A673 (cell line): ENCODE measurements at regions not wholly inside any gene's neighbourhood (a gene's known extent, or its start where the extent isn't known, plus 50 kb on each side); places are given as distances from the start of the nearest gene placed in this dataset.

ENCODE experiments used
- BruUV-seq: library from RNA; stranded (reverse); fragments of 400-500 nt; replicated peaks from 2 replicates; lab custom pipeline; 2021; lab: Mats Ljungman, UMichigan
- CTCF ChIA-PET: fragments of 300-600 bp; sonication (Branson Sonifier 250); formaldehyde crosslinking; loops from one replicate; lab custom pipeline; 2022; ENCODE audit warnings: antibody characterized with exemption; lab: Charles Lee
- POLR2A ChIA-PET: fragments of 300-600 bp; sonication (Branson Sonifier 250); formaldehyde crosslinking; loops from one replicate; lab custom pipeline; 2022; ENCODE audit warnings: antibody characterized with exemption; ENCODE audit not compliant: low non-redundant PET; lab: Charles Lee
- DNase-seq: peaks from one replicate; pipeline ENCODE4 v3.0.0-alpha.2; 2015; ENCODE audit warnings: low spot score
- H3K27ac ChIP-seq: fragments of 200-600 bp; sonication (generic); 2 replicates; pipeline ENCODE4 v1.5.1; 2016; ENCODE audit warnings: mixed run types, low read depth, mild to moderate bottlenecking, mixed read lengths, antibody characterized with exemption, low read length; ENCODE audit not compliant: poor library complexity, severe bottlenecking
- H3K27me3 ChIP-seq: fragments of 200-600 bp; sonication (generic); replicated peaks from 2 replicates; pipeline ENCODE4 v1.6.1; 2017; ENCODE audit warnings: mixed run types, low read depth, mild to moderate bottlenecking, mixed read lengths, antibody characterized with exemption, low read length; ENCODE audit not compliant: insufficient read depth, poor library complexity
- H3K36me3 ChIP-seq: fragments of 200-600 bp; sonication (generic); 2 replicates; pipeline ENCODE4 v1.6.1; 2016; ENCODE audit warnings: mixed run types, mild to moderate bottlenecking, mixed read lengths, antibody characterized with exemption, low read length; ENCODE audit not compliant: insufficient read depth, poor library complexity, severe bottlenecking
- H3K4me1 ChIP-seq: fragments of 200-600 bp; sonication (generic); 2 replicates; pipeline ENCODE4 v1.6.1; 2017; ENCODE audit warnings: mixed run types, mild to moderate bottlenecking, mixed read lengths, antibody characterized with exemption, low read length; ENCODE audit not compliant: insufficient read depth, poor library complexity, severe bottlenecking
- H3K4me3 ChIP-seq: fragments of 200-600 bp; sonication (generic); 2 replicates; pipeline ENCODE4 v1.5.1; 2016; ENCODE audit warnings: low read depth, mixed run types, mild to moderate bottlenecking, mixed read lengths, low read length; ENCODE audit not compliant: poor library complexity, severe bottlenecking
- H3K9me3 ChIP-seq: fragments of 200-600 bp; sonication (generic); 2 replicates; pipeline ENCODE4 v1.6.1; 2016; ENCODE audit warnings: mixed run types, low read depth, mild to moderate bottlenecking, mixed read lengths, antibody characterized with exemption, low read length; ENCODE audit not compliant: poor library complexity, severe bottlenecking
- EZH2 ChIP-seq: fragments of 200-600 bp; sonication (generic); IDR thresholded peaks from 2 replicates; pipeline ENCODE4 v1.6.1; 2017; ENCODE audit warnings: borderline replicate concordance, low read depth, mild to moderate bottlenecking, mixed read lengths, antibody characterized with exemption, low read length; ENCODE audit not compliant: poor library complexity, severe bottlenecking
- intact Hi-C: fragments of 100-400 bp; cut with micrococcal nuclease; formaldehyde crosslinking; loops from one replicate; pipeline ENCODE4 v1.10.0; 2022; ENCODE audit not compliant: unreplicated experiment
- TF ChIP-seq, protein P1 (sequence below): fragments of 300-800, 200-600 bp; sonication (generic); conservative IDR thresholded peaks from 2 replicates; pipeline ENCODE4 v1.5.1; 2017; ENCODE audit warnings: low read depth, mild to moderate bottlenecking, antibody characterized with exemption, low read length, moderate library complexity, mixed read lengths

GRCh38 chr3:25181096-25181495, 247.0 kb upstream of the RARB start:
- no TSS peak for BruUV-seq
- Histone ChIP-seq H3K4me1 (no peaks in the 10 kb centered on the region), H3K36me3 (no peaks in the 10 kb centered on the region), H3K4me3 (no peak overlapping the region), H3K9me3 (no peaks in the 10 kb centered on the region), H3K27me3 (peaks cover 4% of the 10 kb centered on the region), H3K27ac (no peak overlapping the region)
- DNase-seq = no peak
- intact Hi-C loops = no loop called here
- no peak for TF ChIP-seq EZH2
- TF ChIP-seq, protein P1, sequence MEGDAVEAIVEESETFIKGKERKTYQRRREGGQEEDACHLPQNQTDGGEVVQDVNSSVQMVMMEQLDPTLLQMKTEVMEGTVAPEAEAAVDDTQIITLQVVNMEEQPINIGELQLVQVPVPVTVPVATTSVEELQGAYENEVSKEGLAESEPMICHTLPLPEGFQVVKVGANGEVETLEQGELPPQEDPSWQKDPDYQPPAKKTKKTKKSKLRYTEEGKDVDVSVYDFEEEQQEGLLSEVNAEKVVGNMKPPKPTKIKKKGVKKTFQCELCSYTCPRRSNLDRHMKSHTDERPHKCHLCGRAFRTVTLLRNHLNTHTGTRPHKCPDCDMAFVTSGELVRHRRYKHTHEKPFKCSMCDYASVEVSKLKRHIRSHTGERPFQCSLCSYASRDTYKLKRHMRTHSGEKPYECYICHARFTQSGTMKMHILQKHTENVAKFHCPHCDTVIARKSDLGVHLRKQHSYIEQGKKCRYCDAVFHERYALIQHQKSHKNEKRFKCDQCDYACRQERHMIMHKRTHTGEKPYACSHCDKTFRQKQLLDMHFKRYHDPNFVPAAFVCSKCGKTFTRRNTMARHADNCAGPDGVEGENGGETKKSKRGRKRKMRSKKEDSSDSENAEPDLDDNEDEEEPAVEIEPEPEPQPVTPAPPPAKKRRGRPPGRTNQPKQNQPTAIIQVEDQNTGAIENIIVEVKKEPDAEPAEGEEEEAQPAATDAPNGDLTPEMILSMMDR = no peak
- ChIA-PET CTCF (no interaction called here), POLR2A (no interaction called here)

DNA sequence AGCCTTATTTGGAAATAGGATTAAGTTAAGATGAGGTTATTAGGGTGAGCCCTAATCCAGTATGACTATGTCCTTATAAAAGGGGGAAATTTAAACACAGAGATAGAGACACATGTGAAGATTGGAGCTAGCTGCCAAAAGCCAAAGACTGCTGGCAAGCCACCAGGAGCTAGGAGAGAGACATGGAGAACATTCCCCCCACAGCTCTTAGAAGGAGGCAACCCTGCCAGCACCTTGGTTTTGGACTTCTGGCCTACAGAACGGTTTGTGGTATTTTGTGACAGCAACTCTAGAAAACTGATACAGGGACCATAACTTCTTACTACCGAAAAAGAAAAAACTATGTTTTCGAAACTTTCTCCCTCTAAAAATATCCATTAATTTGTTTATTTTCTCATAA, 245.3 kb upstream of the RARB start:
- no peak for TF ChIP-seq EZH2
- TF ChIP-seq, protein P1 = no peak
- Histone ChIP-seq H3K36me3 (no peaks in the 10 kb centered on the region), H3K9me3 (no peaks in the 10 kb centered on the region), H3K27me3 (peaks cover 3% of the 10 kb centered on the region), H3K27ac (no peak overlapping the region), H3K4me3 (no peak overlapping the region), H3K4me1 (no peaks in the 10 kb centered on the region)
- BruUV-seq = no TSS peak
- POLR2A ChIA-PET = no interaction called here
- CTCF ChIA-PET = no interaction called here
- intact Hi-C loops = no loop called here
- no peak for DNase-seq

GRCh38 chr3:25184641-25185250, 243.3 kb upstream of the RARB start:
- H3K9me3 ChIP-seq = no peaks in the 10 kb centered on the region
- ChIA-PET CTCF (no interaction called here), POLR2A (no interaction called here)
- DNase-seq = no peak
- no peak overlapping the region for H3K27ac ChIP-seq
- H3K4me1 ChIP-seq = no peaks in the 10 kb centered on the region
- TF ChIP-seq, protein P1 = no peak
- no peak for TF ChIP-seq EZH2
- no TSS peak for BruUV-seq
- H3K27me3 ChIP-seq = no peaks in the 10 kb centered on the region
- no peaks in the 10 kb centered on the region for H3K36me3 ChIP-seq
- intact Hi-C loops = no loop called here
- no peak overlapping the region for H3K4me3 ChIP-seq
